HepG2 (cell line): ENCODE measurements at regions not wholly inside any gene's neighbourhood (a gene's known extent, or its start where the extent isn't known, plus 50 kb on each side); places are given as distances from the start of the nearest gene placed in this dataset.
"Not testable (repeated sequence)": the region's sequence is repeated elsewhere in the genome, so short reads cannot be mapped to it uniquely, and the experiment has no call there.

Source experiments
- ATAC-seq: fragments of 200-7000 bp; cut with Tn5 transposase; 3 replicates; pipeline ENCODE4 v1.9.1; 2020; ENCODE audit warnings: mild to moderate bottlenecking, moderate library complexity
- BruUV-seq: library from RNA; stranded (reverse); fragments of 400-500 nt; replicated peaks from 2 replicates; lab custom pipeline; 2021; lab: Mats Ljungman, UMichigan
- CTCF ChIA-PET: fragments of 300-600 bp; formaldehyde crosslinking; extraction: SDS; loops from one replicate; lab custom pipeline; 2021; ENCODE audit warnings: low total read pairs, inconsistent platforms, low intra/inter-chr PET ratio; lab: Yijun Ruan, JAX
- POLR2A ChIA-PET: fragments of 350-600 bp; sonication (Branson Sonifier 250); formaldehyde crosslinking; loops from one replicate; lab custom pipeline; 2020; ENCODE audit warnings: antibody characterized with exemption, inconsistent platforms; lab: Yijun Ruan, JAX
- DNase-seq: peaks from one replicate; pipeline ENCODE4 v3.0.0-alpha.2; 2015; ENCODE audit warnings: low spot score
- FAIRE-seq: peaks from 3 replicates; lab custom pipeline; 2011; peaks lifted over from hg19 to GRCh38; lab: Jason Lieb, UNC
- H2AFZ ChIP-seq: one replicate; pipeline ENCODE4 v1.6.1; 2011; ENCODE audit warnings: low read length, inconsistent platforms
- H3K27ac ChIP-seq: fragments of 300-600 bp; 3 replicates; pipeline ENCODE4 v1.8.0; 2011; ENCODE audit warnings: mixed run types, mild to moderate bottlenecking, mixed read lengths, low read length, inconsistent platforms; ENCODE audit not compliant: insufficient read depth; ENCODE audit errors: extremely low read length
- H3K27me3 ChIP-seq, 2 experiments: fragments of 200-600 bp in 1 of 2; 2 replicates in 1 of 2; 3 replicates in 1 of 2; pipeline versions ENCODE4 v1.6.0 to v1.8.0; 2011; ENCODE audit warnings: low read length in 2 of 2, mild to moderate bottlenecking in 2 of 2, moderate library complexity in 2 of 2, inconsistent platforms in 1 of 2; ENCODE audit not compliant: insufficient read depth in 2 of 2, control insufficient read depth in 1 of 2
- H3K36me3 ChIP-seq, 2 experiments: fragments of 200-600 bp in 1 of 2; replicated peaks in 1 of 2; 2 replicates in 1 of 2; 3 replicates in 1 of 2; pipeline versions ENCODE4 v1.5.1 to v1.8.0; 2011; ENCODE audit warnings: low read length in 2 of 2, inconsistent platforms in 1 of 2; ENCODE audit not compliant: insufficient read depth in 2 of 2, control insufficient read depth in 1 of 2
- H3K4me1 ChIP-seq: 2 replicates; pipeline ENCODE4 v1.5.1; 2012; ENCODE audit warnings: low read length, inconsistent platforms; ENCODE audit not compliant: insufficient read depth
- H3K4me2 ChIP-seq: 2 replicates; pipeline ENCODE4 v1.6.0; 2011; ENCODE audit warnings: low read depth, low read length, inconsistent platforms
- H3K4me3 ChIP-seq, 3 experiments: fragments of 200-600 bp in 1 of 3; sonication (generic), shearing (Covaris generic) in 1 of 3; replicated peaks in 1 of 3; 2 replicates each; pipeline ENCODE4 v1.5.1; 2011 to 2016; ENCODE audit warnings: low read length in 3 of 3, inconsistent platforms in 2 of 3, low read depth in 2 of 3, mild to moderate bottlenecking in 2 of 3, control low read depth in 1 of 3, mixed read lengths in 1 of 3; ENCODE audit not compliant: insufficient read depth in 1 of 3
- H3K79me2 ChIP-seq: one replicate; pipeline ENCODE4 v1.6.1; 2011; ENCODE audit warnings: low read length, inconsistent platforms; ENCODE audit not compliant: insufficient read depth
- H3K9ac ChIP-seq: 2 replicates; pipeline ENCODE4 v1.6.0; 2011; ENCODE audit warnings: mild to moderate bottlenecking, low read depth, low read length, inconsistent platforms; ENCODE audit not compliant: insufficient read depth
- H3K9me3 ChIP-seq: 2 replicates; pipeline ENCODE4 v1.5.1; 2012; ENCODE audit warnings: mild to moderate bottlenecking, low read length
- H4K20me1 ChIP-seq: 2 replicates; pipeline ENCODE4 v1.6.0; 2011; ENCODE audit warnings: inconsistent platforms, mild to moderate bottlenecking, low read length, moderate library complexity; ENCODE audit not compliant: insufficient read depth
- WGBS: methylation state at CpG from one replicate; pipeline ENCODE4 v1.1.6; 2017; ENCODE audit warnings: low lambda C conversion rate; 5-methylcytosine and 5-hydroxymethylcytosine counted together
- in situ Hi-C: cut with HindIII; loops from 2 replicates; pipeline ENCODE4 v1.10.0; 2017; ENCODE audit warnings: low pct_unique_long_range_greater_than_20kb; ENCODE audit not compliant: extremely low pct_ligation_motif_present
- intact Hi-C: fragments of 100-400 bp; cut with micrococcal nuclease; formaldehyde crosslinking; loops from one replicate; pipeline ENCODE4 v1.10.0; 2022; ENCODE audit not compliant: unreplicated experiment

GRCh38 chrY:25227601-25228000 is 175.7 kb upstream of the BPY2C start:
- H3K36me3 ChIP-seq, H3K27ac ChIP-seq, POLR2A ChIA-PET, H3K27me3 ChIP-seq, CTCF ChIA-PET, H3K4me3 ChIP-seq, DNase-seq, BruUV-seq, ATAC-seq, H2AFZ ChIP-seq, H3K4me1 ChIP-seq, H3K4me2 ChIP-seq, intact Hi-C loops, H4K20me1 ChIP-seq, H3K9me3 ChIP-seq, H3K79me2 ChIP-seq, H3K9ac ChIP-seq, in situ Hi-C loops, FAIRE-seq: not testable (repeated sequence)
- WGBS: no CpG with 5 or more reads among the region's 4 CpGs

GRCh38 chrY:25216909-25217308 is 165.0 kb upstream of the BPY2C start:
- H4K20me1 ChIP-seq, in situ Hi-C loops, H3K36me3 ChIP-seq, H3K4me1 ChIP-seq, H3K27me3 ChIP-seq, H3K9ac ChIP-seq, FAIRE-seq, H3K9me3 ChIP-seq, CTCF ChIA-PET, intact Hi-C loops, H3K79me2 ChIP-seq, H3K4me2 ChIP-seq, H3K27ac ChIP-seq, H2AFZ ChIP-seq, POLR2A ChIA-PET, H3K4me3 ChIP-seq, BruUV-seq, ATAC-seq, DNase-seq: not testable (repeated sequence)
- no CpG with 5 or more reads among the region's 1 CpG for WGBS

- CTCF ChIA-PET, H3K9me3 ChIP-seq, H2AFZ ChIP-seq, H3K36me3 ChIP-seq, POLR2A ChIA-PET, intact Hi-C loops, H3K27me3 ChIP-seq, H3K79me2 ChIP-seq, H3K9ac ChIP-seq, H3K4me2 ChIP-seq, H3K4me3 ChIP-seq, H3K4me1 ChIP-seq, in situ Hi-C loops, H3K27ac ChIP-seq, H4K20me1 ChIP-seq, FAIRE-seq, DNase-seq: not testable (repeated sequence)
- peak; percentile 38 for ATAC-seq
- BruUV-seq: TSS peak; percentile 83
- no CpG with 5 or more reads among the region's 3 CpGs for WGBS
Measured at GRCh38 chrY:25212098-25212497, 160.2 kb upstream of the BPY2C start.

GRCh38 chrY:25211552-25211951 is 159.6 kb upstream of the BPY2C start:
- H3K4me2 ChIP-seq, H3K4me3 ChIP-seq, H4K20me1 ChIP-seq, H3K79me2 ChIP-seq, DNase-seq, CTCF ChIA-PET, H3K27ac ChIP-seq, H3K9ac ChIP-seq, BruUV-seq, H3K27me3 ChIP-seq, POLR2A ChIA-PET, H3K36me3 ChIP-seq, in situ Hi-C loops, FAIRE-seq, intact Hi-C loops, H3K9me3 ChIP-seq, H3K4me1 ChIP-seq, H2AFZ ChIP-seq: not testable (repeated sequence)
- no CpG with 5 or more reads among the region's 5 CpGs for WGBS
- peak; percentile 16; the same call in 2 of the 3 replicates for ATAC-seq
